HepG2 (cell line): ENCODE measurements at regions not wholly inside any gene's neighbourhood (a gene's known extent, or its start where the extent isn't known, plus 50 kb on each side); places are given as distances from the start of the nearest gene placed in this dataset.

Experiments used
- SMYD3 ChIP-seq: sonication (generic); formaldehyde crosslinking; IDR thresholded peaks from 2 replicates; pipeline ENCODE4 v1.8.1; 2023; ENCODE audit warnings: mild to moderate bottlenecking, missing genetic modification reagents
- SRSF1 ChIP-seq: fragments of 200-400 bp; formaldehyde crosslinking; optimal IDR thresholded peaks from 2 replicates; pipeline ENCODE3; 2017; ENCODE audit warnings: mild to moderate bottlenecking, low read depth, low read length, moderate library complexity
- ZNF589 ChIP-seq: sonication (generic); formaldehyde crosslinking; conservative IDR thresholded peaks from 2 replicates; pipeline ENCODE4 v1.8.0; 2022; ENCODE audit warnings: mild to moderate bottlenecking, moderate library complexity, missing genetic modification reagents
- TF ChIP-seq, protein P1 (sequence below): sonication (generic); formaldehyde crosslinking; IDR thresholded peaks from 2 replicates; pipeline ENCODE4 v1.8.1; 2023; ENCODE audit warnings: mild to moderate bottlenecking, missing genetic modification reagents
- TF ChIP-seq, protein P2 (sequence below): sonication (generic); formaldehyde crosslinking; IDR thresholded peaks from 2 replicates; pipeline ENCODE4 v1.5.0; 2020; ENCODE audit warnings: mild to moderate bottlenecking, missing genetic modification reagents, moderate library complexity

DNA sequence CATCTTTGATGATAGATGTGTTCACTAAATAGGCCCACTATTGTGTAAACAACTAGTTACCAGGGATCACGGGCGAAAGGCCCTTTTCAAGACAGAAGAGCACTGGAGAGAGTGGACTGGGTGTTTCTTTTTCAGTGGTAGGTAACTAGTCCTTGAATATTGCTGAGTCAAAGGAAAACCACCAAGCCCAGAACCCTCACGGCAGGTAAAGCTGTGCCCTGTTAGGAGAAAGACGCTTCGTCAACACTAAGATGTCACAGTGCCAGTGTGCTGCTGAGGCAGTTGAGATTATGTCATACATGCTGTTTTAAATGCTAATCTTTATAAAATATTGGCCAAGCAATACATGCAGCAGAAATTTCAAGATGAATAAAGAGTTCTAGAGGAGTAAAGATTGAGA lies 578.6 kb downstream of the PYDC2 start:
- no peak for TF ChIP-seq SMYD3 (CRISPR knock-in tag)
- no peak for TF ChIP-seq SRSF1
- TF ChIP-seq, protein P1, sequence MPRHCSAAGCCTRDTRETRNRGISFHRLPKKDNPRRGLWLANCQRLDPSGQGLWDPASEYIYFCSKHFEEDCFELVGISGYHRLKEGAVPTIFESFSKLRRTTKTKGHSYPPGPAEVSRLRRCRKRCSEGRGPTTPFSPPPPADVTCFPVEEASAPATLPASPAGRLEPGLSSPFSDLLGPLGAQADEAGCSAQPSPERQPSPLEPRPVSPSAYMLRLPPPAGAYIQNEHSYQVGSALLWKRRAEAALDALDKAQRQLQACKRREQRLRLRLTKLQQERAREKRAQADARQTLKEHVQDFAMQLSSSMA (CRISPR knock-in tag): no peak
- TF ChIP-seq, protein P2, sequence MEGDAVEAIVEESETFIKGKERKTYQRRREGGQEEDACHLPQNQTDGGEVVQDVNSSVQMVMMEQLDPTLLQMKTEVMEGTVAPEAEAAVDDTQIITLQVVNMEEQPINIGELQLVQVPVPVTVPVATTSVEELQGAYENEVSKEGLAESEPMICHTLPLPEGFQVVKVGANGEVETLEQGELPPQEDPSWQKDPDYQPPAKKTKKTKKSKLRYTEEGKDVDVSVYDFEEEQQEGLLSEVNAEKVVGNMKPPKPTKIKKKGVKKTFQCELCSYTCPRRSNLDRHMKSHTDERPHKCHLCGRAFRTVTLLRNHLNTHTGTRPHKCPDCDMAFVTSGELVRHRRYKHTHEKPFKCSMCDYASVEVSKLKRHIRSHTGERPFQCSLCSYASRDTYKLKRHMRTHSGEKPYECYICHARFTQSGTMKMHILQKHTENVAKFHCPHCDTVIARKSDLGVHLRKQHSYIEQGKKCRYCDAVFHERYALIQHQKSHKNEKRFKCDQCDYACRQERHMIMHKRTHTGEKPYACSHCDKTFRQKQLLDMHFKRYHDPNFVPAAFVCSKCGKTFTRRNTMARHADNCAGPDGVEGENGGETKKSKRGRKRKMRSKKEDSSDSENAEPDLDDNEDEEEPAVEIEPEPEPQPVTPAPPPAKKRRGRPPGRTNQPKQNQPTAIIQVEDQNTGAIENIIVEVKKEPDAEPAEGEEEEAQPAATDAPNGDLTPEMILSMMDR (CRISPR knock-in tag): no peak
- TF ChIP-seq ZNF589 (CRISPR knock-in tag): no peak
